ENCODE measurements at regions not wholly inside any gene's neighbourhood (a gene's known extent, or its start where the extent isn't known, plus 50 kb on each side); places are given as distances from the start of the nearest gene placed in this dataset.

DNA sequence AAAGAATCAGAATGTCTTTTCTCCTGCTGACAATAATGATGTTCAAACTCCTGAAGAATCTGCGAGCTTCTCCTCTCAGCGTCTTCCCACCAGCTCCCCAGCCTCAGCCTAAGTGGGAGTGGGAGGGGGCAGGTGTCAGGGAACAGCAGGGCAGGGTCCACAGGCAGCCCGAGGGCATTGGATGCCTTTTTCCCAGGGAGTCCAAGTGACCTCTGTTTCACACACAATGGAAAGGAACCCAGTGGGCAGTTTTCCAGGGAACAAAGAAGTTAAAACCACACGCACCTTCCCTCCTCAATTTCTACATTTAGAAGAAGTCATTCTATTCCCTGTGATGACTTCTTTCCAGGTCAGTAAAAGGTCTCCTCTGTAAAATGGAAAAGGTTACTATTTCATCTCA is 278.5 kb downstream of the PARM1 start:
- TF ChIP-seq, protein P1, sequence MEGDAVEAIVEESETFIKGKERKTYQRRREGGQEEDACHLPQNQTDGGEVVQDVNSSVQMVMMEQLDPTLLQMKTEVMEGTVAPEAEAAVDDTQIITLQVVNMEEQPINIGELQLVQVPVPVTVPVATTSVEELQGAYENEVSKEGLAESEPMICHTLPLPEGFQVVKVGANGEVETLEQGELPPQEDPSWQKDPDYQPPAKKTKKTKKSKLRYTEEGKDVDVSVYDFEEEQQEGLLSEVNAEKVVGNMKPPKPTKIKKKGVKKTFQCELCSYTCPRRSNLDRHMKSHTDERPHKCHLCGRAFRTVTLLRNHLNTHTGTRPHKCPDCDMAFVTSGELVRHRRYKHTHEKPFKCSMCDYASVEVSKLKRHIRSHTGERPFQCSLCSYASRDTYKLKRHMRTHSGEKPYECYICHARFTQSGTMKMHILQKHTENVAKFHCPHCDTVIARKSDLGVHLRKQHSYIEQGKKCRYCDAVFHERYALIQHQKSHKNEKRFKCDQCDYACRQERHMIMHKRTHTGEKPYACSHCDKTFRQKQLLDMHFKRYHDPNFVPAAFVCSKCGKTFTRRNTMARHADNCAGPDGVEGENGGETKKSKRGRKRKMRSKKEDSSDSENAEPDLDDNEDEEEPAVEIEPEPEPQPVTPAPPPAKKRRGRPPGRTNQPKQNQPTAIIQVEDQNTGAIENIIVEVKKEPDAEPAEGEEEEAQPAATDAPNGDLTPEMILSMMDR (IDR thresholded peaks at IDR 0.05): no peak
- TF ChIP-seq POLR2A (IDR thresholded peaks at IDR 0.05): no peak

All from esophagus squamous epithelium (tissue), 4 donors.